ENCODE measurements at regions not wholly inside any gene's neighbourhood (a gene's known extent, or its start where the extent isn't known, plus 50 kb on each side); places are given as distances from the start of the nearest gene placed in this dataset.

- TF ChIP-seq POLR2AphosphoS5 (IDR thresholded peaks at IDR 0.05; ENCODE audit: borderline replicate concordance, low read depth, low read length) (no peak), EZH2 (IDR thresholded peaks at IDR 0.05) (no peak), FOXP2 (optimal IDR thresholded peaks at IDR 0.05; ENCODE audit: control extremely low read depth, extremely low read length, insufficient read depth) (no peak)
Observed at GRCh38 chr5:123960526-123960925, 448.5 kb downstream of the CSNK1G3 start.
